Hepatocyte (in vitro differentiated cells): ENCODE measurements at regions not wholly inside any gene's neighbourhood (a gene's known extent, or its start where the extent isn't known, plus 50 kb on each side); places are given as distances from the start of the nearest gene placed in this dataset.

ENCODE experiments used
- CTCF ChIP-seq: fragments of 200-600 bp; sonication (generic); IDR thresholded peaks from 2 replicates; pipeline ENCODE4 v1.5.1; 2016; ENCODE audit warnings: antibody characterized with exemption, mild to moderate bottlenecking; ENCODE audit not compliant: poor library complexity
- EZH2 ChIP-seq: fragments of 200-600 bp; sonication (generic); IDR thresholded peaks from 2 replicates; pipeline ENCODE4 v1.6.1; 2016; ENCODE audit warnings: antibody characterized with exemption, mild to moderate bottlenecking, borderline replicate concordance
- EZH2phosphoT487 ChIP-seq: fragments of 200-600 bp; sonication (generic); IDR thresholded peaks from one replicate; pipeline ENCODE4 v1.6.1; 2018; ENCODE audit warnings: antibody characterized with exemption, mild to moderate bottlenecking, low read depth, moderate library complexity; ENCODE audit not compliant: unreplicated experiment, severe bottlenecking

- no peak for TF ChIP-seq EZH2
- no peak for TF ChIP-seq CTCF
- TF ChIP-seq EZH2phosphoT487 = no peak
Measured at GRCh38 chr1:30192969-30193630, 530.3 kb downstream of the MATN1 start.
